ENCODE measurements at regions not wholly inside any gene's neighbourhood (a gene's known extent, or its start where the extent isn't known, plus 50 kb on each side); places are given as distances from the start of the nearest gene placed in this dataset.
"Not testable (repeated sequence)": the region's sequence is repeated elsewhere in the genome, so short reads cannot be mapped to it uniquely, and the experiment has no call there.

- no peak for DNase-seq
These were observed 101.8 kb upstream of the EIF5 start for GRCh38 chr14:103232031-103232808.

DNA sequence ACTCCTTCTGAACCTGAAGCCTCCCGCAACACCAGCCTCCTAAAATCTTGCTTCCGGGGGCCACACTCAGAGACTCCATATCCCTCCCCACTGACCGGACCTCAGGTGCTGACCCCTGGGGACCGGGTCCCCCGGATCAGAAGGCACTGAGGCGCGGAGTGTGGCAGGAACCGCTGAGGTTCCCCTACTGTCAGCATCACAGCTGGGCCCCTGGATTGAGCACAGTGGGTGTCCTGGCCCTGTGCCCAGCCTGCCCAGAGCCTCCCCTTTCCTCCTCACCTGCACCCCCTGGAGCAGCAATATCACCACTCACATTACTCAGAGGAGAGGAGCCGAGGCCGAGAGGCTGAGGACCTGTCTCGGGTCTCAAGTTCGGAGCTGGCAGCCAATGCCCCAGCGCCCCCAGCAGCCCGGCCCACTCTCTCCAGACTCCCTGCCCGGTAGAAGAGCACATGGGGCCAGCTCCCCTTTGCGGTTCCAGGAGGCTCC, 101.2 kb upstream of the EIF5 start:
- no peak for DNase-seq

- no peak for DNase-seq
These were observed 100.7 kb upstream of the EIF5 start for GRCh38 chr14:103233328-103233727.

DNA sequence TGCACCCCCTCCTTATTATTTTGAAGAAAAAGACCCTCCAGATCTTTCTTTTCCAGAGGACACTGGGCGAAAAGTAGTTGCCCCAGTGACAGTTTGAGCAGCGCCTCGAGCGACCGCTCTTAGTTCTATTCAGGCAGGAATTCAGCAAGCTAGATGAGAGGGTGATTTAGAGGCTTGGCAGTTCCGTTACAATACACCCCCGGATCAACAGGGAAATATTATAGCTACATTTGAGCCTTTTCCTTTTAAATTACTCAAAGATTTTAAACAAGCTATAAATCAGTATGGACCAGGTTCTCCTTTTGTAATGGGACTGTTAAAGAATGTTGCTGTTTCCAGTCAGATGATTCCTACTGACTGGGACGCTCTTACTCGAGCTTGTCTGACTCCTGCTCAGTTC, 99.2 kb upstream of the EIF5 start:
- not testable (repeated sequence) for DNase-seq

GRCh38 chr14:103235506-103235905, 98.5 kb upstream of the EIF5 start:
- DNase-seq, result not testable (repeated sequence)

- no peak for DNase-seq
These were observed 94.3 kb upstream of the EIF5 start for GRCh38 chr14:103239751-103240150.

- no peak for DNase-seq
These were observed 92.5 kb upstream of the EIF5 start for GRCh38 chr14:103241531-103241930.

DNA sequence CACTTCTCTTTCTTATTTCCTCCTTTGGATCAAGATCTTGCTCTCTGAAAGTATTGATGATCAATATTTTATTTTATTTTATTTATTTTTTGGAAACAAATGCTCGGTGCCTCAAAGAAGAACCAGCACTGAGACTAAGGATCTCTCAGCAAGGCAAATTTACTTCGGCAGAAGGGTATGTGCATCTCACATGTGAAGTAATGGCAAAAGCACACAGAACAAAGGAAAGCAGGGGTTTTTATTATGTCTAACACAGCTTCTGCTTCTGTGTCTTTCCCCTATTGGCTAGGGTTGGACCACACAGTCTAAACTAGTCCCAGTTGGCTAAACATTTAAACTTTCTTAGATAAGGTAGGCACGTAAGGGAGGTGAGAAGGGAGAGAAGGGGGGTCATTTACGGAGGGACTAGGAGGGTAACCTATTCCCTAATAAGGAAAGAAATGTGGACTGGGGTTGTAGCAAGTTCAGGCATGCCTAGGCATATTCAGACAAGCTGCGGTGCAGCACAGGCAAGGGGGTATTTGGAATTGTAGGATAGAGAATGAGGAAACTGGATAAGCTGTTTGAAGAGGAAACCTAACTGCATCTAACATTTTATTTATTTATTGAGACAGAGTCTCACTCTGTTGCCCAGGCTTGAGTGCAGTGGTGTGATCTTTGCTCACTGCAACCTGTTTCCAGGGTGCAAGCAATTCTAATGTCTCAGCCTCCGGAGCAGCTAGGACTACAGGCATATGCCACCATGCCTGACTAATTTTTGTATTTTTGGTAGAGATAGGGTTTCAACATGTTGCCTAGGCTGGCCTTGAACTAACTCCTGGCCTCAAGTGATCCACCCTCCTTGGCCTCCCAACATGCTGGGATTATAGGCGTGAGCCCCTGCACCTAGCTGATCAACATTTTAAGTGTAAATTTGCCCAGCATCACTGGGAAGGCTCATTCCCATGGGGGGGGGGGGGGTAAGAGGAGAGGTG, 90.0 kb upstream of the EIF5 start:
- DNase-seq, result no peak

- DNase-seq, result not testable (repeated sequence)
These were observed 88.4 kb upstream of the EIF5 start for GRCh38 chr14:103245624-103246031.

GRCh38 chr14:103246070-103246469, 88.0 kb upstream of the EIF5 start:
- no peak for DNase-seq

DNA sequence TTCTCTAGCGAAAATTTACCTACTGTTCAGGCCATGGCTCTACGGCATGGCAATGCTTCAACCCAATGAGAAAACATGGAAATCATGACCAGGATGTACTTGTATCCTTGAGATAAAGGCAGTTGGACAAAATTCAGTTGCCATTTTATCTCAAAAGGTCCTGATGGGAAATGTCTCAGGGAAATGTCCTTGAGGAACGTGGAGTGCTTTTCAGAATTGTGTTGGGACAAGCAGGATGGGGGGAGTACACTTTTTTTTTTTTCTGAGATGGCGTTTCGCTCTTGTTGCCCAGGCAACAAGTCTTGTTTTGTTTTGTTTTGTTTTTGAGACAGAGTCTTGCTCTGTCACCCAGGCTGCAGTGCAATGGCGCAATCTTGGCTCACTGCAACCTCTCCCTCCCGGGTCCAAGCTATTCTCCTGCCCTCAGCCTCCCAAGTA, 86.8 kb upstream of the EIF5 start:
- no peak for DNase-seq

DNA sequence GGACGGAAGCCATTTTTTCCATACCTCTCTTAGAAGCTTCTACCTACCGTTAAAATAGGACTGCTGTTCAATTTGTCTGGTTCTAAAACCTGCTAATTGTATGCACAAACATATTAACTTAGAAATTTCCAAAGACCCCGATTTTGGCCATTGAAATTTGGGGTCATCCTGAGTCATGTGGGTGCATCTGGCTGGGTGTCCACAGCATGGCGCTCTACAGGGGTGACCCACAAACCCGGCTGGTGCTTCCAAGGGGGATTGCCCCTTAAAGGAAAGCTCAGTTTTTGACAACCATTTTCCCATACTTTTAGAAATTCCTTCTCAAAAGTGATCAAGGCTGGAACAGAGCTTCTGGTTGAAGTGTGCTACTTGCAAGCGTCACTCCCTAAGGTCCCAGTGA, 83.9 kb upstream of the EIF5 start:
- DNase-seq, result no peak

DNA sequence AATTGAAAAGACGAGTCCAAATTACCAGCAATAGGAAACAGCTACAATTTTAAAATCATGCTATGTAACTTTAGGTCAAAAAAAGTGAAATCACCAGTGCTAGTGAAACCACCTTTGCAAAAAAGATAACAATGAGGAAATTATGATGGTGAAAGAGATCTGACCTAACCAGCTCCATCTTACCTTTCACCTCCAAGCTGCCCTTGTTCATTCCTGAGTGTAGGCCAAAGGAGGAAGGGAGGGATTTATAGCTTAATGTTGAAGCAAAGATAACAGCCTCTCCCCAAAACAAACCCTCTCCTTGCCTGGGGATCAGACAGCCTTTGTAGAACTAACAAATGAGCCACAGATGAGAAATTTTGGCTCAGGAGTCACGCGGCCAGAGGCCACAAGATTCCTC, 83.2 kb upstream of the EIF5 start:
- DNase-seq, result no peak

- DNase-seq, result no peak
These were observed 78.5 kb upstream of the EIF5 start for GRCh38 chr14:103255555-103255954.

GRCh38 chr14:103256406-103256805, 77.6 kb upstream of the EIF5 start:
- DNase-seq, result no peak

DNA sequence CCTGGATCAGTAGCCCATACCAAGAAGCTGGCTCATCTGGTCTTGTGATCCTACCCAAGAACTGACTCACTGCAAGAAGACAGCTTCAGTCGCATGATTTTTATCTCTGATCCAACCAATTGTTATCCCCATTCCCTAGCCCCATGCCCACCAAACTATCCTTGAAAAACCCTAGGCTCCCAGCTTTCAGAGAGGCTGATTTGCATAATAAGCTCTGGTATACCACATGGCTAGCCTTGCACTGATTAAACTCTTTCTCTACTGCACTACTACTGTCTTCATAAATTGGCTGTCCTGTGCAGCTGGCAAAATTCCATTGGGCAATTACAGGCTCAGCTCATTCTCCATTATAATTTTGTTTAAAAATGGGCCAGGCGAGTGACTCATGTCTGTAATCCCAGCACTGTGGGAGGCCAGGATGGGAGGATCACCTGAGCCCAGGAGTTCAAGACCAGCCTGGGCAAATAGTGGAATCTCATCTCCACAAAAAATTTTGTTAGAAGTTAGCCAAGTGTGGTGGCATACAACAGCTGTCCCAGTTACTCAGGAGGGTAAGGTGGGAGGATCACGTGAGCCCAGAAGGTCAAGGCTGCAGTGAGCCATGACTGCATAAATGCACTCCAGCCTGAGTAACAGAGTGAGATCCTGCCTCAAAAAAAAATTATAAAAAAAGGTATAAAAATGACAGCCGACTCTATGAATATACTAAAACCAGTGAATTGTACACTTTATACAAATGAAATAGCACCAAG, 76.7 kb upstream of the EIF5 start:
- no peak for DNase-seq

DNA sequence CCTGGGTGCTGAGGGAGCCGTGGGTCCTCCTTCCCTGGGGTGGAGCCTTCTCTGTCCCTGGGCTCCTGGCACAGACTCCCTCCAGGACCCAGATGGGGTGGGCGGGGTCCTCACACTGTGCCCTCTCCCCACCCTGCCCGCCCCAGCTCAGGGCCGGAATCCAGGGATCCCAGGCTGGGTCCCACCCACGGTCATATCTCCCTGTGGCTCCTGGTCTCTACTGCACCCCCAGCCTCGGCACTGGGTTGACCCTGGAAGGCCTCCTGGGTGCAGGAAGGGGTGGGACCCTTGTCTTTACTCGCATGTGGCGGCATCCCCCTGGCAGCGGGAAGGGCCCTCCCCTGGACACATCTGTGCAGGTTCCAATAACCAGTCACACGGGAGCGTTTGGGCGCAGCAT, 75.8 kb upstream of the EIF5 start:
- DNase-seq, result no peak

- DNase-seq, result no peak
These were observed 74.9 kb upstream of the EIF5 start for GRCh38 chr14:103259184-103259583.

DNA sequence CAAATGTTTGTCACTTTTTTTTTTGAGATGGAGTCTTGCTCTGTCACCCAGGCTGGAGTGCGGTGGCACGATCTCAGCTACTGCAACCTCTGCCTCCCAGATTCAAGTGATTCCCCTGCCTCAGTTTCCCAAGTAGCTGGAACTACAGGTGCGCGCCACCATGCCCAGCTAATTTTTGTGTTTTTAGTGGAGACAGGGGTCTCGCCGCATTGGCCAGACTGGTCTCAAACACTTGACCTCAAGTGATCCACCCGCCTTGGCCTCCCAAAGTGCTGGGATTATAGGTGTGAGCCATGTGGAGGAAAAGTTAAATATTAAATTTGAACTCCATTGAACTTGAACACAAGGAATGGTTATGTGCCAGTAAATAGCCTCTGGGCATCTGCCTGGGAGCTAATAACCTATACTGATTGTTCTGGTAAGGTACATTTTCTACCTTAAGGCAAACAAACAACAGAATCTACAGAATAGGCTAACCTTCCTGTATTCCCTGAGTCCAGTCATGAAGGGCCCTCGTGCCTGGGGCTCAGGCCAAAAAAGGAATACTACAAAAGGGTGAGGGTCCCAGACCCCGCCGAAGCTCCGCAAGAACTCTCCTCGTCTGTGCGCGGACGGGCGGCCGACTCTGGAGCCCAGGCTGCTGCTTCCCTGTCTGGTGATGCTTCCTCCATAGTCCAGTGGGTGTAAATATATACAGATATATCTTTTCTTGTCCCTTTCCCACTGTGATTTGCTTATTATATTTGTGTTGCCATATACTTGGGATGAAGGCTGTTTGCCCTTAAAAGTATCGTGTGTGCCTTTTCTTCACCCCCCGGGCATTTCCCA, 74.0 kb upstream of the EIF5 start:
- DNase-seq, result no peak

DNA sequence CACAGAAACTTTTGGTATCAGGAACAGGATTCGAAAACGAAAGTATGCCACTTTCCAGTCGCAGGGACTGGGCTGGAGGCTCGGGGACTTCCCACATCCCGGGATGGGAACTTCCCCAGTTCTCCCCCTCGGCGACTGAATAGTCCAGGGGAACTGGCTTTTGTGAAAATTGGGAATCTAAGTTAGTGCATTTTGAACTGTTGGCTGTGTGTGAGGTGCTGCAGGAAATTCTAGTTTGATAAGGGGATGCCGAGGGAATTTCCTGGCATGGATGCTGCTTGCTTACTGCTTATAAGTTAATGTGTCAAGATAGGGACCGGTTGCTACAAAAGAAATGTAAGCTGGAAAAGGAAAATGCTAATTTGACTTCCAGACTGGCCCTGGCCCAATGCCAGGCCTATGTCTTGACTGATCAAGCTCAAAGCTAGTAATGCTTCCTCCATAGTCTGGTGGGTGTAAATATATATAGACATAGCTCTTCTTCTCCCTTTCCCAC, 73.4 kb upstream of the EIF5 start:
- no peak for DNase-seq

- no peak for DNase-seq
These were observed 66.7 kb upstream of the EIF5 start for GRCh38 chr14:103267226-103267910.
